ENCODE measurements at regions not wholly inside any gene's neighbourhood (a gene's known extent, or its start where the extent isn't known, plus 50 kb on each side); places are given as distances from the start of the nearest gene placed in this dataset.

DNA sequence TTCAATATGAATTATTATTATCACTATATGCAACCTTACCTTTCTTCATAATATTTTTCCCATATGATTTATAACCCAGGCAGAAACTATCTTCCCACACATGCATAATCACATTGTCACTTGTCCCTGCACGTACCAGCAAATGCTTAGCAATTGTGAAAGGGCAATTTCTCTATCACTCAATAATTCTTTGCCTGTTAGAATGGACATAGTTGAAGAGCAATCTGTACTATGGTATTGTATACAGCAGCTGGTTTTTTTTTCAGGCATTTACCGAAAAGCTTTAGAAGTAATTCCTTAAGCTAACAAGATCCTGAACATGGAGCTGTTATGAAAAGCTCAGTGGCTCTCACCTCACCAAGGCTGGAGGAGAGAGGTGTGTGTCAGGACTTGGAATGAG is 999.5 kb downstream of the TUSC7 start:
- no peak for DNase-seq
- H3K4me1 ChIP-seq (ENCODE audit: control insufficient read depth in 5 of 5, insufficient read depth in 5 of 5, low read length in 5 of 5) = no peaks in the 10 kb centered on the region
- TF ChIP-seq, protein P1, sequence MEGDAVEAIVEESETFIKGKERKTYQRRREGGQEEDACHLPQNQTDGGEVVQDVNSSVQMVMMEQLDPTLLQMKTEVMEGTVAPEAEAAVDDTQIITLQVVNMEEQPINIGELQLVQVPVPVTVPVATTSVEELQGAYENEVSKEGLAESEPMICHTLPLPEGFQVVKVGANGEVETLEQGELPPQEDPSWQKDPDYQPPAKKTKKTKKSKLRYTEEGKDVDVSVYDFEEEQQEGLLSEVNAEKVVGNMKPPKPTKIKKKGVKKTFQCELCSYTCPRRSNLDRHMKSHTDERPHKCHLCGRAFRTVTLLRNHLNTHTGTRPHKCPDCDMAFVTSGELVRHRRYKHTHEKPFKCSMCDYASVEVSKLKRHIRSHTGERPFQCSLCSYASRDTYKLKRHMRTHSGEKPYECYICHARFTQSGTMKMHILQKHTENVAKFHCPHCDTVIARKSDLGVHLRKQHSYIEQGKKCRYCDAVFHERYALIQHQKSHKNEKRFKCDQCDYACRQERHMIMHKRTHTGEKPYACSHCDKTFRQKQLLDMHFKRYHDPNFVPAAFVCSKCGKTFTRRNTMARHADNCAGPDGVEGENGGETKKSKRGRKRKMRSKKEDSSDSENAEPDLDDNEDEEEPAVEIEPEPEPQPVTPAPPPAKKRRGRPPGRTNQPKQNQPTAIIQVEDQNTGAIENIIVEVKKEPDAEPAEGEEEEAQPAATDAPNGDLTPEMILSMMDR (IDR thresholded peaks at IDR 0.05; ENCODE audit: control extremely low read depth, extremely low read depth) = no peak
- H3K9me3 ChIP-seq (ENCODE audit: control insufficient read depth in 4 of 4, insufficient read depth in 3 of 4, low read length in 3 of 4) = no peaks in the 10 kb centered on the region
- H3K27ac ChIP-seq (ENCODE audit: low read depth in 1 of 2, low read length in 1 of 2) = no peak overlapping the region
- no peak overlapping the region for H3K4me3 ChIP-seq
- no peak overlapping the region for H3K9ac ChIP-seq (ENCODE audit: insufficient read depth in 1 of 2, low read length in 2 of 2)
- no peaks in the 10 kb centered on the region for H3K36me3 ChIP-seq (ENCODE audit: control insufficient read depth in 4 of 4, insufficient read depth in 4 of 4, low read length in 4 of 4)
- no peak for ATAC-seq (ENCODE audit: insufficient read depth, low FRiP score)
- 63 to 75% methylated on average over 2 of the region's 2 CpGs for WGBS, 2 donors
- no peaks in the 10 kb centered on the region for H3K27me3 ChIP-seq (ENCODE audit: control insufficient read depth in 3 of 3, insufficient read depth in 3 of 3, low read length in 2 of 3)

DNA sequence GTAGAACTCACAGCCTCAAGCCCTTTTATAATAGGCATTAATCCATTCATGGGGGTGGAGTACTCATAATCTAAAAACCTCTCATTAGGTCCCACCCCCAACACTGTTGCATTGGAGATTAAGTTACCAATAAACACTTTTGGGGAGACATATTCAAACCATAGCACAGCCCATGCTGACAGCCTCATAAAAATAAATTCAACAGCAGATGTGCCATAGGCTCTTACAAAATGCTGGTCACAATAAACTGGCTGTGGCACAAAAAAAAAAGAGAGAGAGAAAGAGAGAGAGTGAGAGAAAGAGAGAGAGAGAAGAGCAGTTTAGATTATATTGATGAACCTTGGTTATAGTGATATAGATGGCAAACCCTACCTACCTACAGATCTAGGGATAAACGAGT is 1000.9 kb downstream of the TUSC7 start:
- Histone ChIP-seq H3K4me1 (ENCODE audit: control insufficient read depth in 5 of 5, insufficient read depth in 5 of 5, low read length in 5 of 5) (no peaks in the 10 kb centered on the region), H3K9me3 (ENCODE audit: control insufficient read depth in 4 of 4, insufficient read depth in 3 of 4, low read length in 3 of 4) (no peaks in the 10 kb centered on the region), H3K27me3 (ENCODE audit: control insufficient read depth in 3 of 3, insufficient read depth in 3 of 3, low read length in 2 of 3) (no peaks in the 10 kb centered on the region), H3K27ac (ENCODE audit: low read depth in 1 of 2, low read length in 1 of 2) (no peak overlapping the region), H3K9ac (ENCODE audit: insufficient read depth in 1 of 2, low read length in 2 of 2) (no peak overlapping the region), H3K4me3 (no peak overlapping the region), H3K36me3 (ENCODE audit: control insufficient read depth in 4 of 4, insufficient read depth in 4 of 4, low read length in 4 of 4) (no peaks in the 10 kb centered on the region)
- DNase-seq (no peak), ATAC-seq (ENCODE audit: insufficient read depth, low FRiP score) (no peak)
- TF ChIP-seq, protein P1 (IDR thresholded peaks at IDR 0.05; ENCODE audit: control extremely low read depth, extremely low read depth) = no peak
- 65 to 71% methylated on average over 1 of the region's 1 CpG for WGBS, 2 donors

DNA sequence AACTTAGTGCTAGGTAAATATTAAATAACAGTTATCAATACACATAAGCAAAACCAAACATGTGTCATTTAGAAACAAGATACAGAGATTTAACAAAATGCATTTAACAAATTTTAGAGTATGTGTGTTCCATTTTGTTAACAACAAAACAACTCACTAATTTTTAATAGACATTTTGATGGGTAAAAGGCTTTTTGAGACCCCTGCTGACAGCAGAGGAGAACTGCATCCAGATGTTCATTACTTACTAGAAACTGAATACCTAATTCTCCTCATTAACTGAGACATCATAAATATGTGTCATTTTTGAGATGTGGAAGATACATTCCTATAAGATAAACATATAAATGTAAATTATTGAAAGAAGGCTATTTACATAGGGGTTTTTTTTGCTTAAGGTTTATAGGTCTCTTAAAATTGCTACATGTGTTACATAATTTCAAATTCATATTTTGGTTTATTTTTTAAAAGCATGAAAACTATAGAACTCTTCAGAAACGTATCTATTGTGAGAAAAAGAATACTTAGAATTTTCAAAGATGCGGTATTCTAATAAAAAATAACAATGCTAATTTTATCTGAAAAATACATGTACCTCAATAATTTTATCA is 1009.8 kb downstream of the TUSC7 start:
- 50 to 56% methylated on average over 2 of the region's 2 CpGs for WGBS, 2 donors
- no peak overlapping the region for H3K9ac ChIP-seq (ENCODE audit: insufficient read depth in 1 of 2, low read length in 2 of 2)
- H3K27ac ChIP-seq (ENCODE audit: low read depth in 1 of 2, low read length in 1 of 2) = no peak overlapping the region
- no peaks in the 10 kb centered on the region for H3K9me3 ChIP-seq (ENCODE audit: control insufficient read depth in 4 of 4, insufficient read depth in 3 of 4, low read length in 3 of 4)
- peaks cover 0 to 4% (median 0%) of the 10 kb centered on the region in 5 donors for H3K4me1 ChIP-seq (ENCODE audit: control insufficient read depth in 5 of 5, insufficient read depth in 5 of 5, low read length in 5 of 5)
- TF ChIP-seq, protein P1 (IDR thresholded peaks at IDR 0.05; ENCODE audit: control extremely low read depth, extremely low read depth) = no peak
- DNase-seq = peak in 2 of 3 donors; percentile 40 to 49
- H3K36me3 ChIP-seq (ENCODE audit: control insufficient read depth in 4 of 4, insufficient read depth in 4 of 4, low read length in 4 of 4) = no peaks in the 10 kb centered on the region
- no peaks in the 10 kb centered on the region for H3K27me3 ChIP-seq (ENCODE audit: control insufficient read depth in 3 of 3, insufficient read depth in 3 of 3, low read length in 2 of 3)
- no peak overlapping the region for H3K4me3 ChIP-seq
- ATAC-seq (ENCODE audit: insufficient read depth, low FRiP score) = no peak

DNA sequence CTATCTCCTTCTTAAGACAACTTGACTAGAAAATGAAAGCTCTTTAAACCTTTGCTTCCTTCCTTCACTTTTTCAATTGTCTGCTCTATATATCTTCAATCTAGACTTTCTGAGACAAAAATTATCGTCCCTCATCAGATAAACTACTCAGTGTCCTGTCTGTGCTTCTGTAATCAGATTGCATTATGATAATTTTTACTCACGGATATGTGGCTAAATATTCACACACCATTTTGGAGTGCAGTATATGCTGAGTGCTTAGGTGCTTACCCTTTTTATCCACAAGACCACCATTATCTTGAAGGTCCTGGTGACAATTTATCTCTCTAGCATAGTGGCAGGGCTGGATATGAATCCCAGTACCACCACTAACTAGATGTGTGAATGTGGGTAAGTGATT is 1012.3 kb downstream of the TUSC7 start:
- no peaks in the 10 kb centered on the region for H3K9me3 ChIP-seq (ENCODE audit: control insufficient read depth in 4 of 4, insufficient read depth in 3 of 4, low read length in 3 of 4)
- DNase-seq = no peak
- peaks cover 0 to 4% (median 0%) of the 10 kb centered on the region in 5 donors for H3K4me1 ChIP-seq (ENCODE audit: control insufficient read depth in 5 of 5, insufficient read depth in 5 of 5, low read length in 5 of 5)
- H3K27me3 ChIP-seq (ENCODE audit: control insufficient read depth in 3 of 3, insufficient read depth in 3 of 3, low read length in 2 of 3) = no peaks in the 10 kb centered on the region
- TF ChIP-seq, protein P1 (IDR thresholded peaks at IDR 0.05; ENCODE audit: control extremely low read depth, extremely low read depth) = no peak
- H3K4me3 ChIP-seq = no peak overlapping the region
- H3K36me3 ChIP-seq (ENCODE audit: control insufficient read depth in 4 of 4, insufficient read depth in 4 of 4, low read length in 4 of 4) = no peaks in the 10 kb centered on the region
- H3K27ac ChIP-seq (ENCODE audit: low read depth in 1 of 2, low read length in 1 of 2) = no peak overlapping the region
- 75 to 83% methylated on average over 2 of the region's 2 CpGs for WGBS, 2 donors
- no peak overlapping the region for H3K9ac ChIP-seq (ENCODE audit: insufficient read depth in 1 of 2, low read length in 2 of 2)
- no peak for ATAC-seq (ENCODE audit: insufficient read depth, low FRiP score)
